BE2C (cell line): ENCODE measurements at regions not wholly inside any gene's neighbourhood (a gene's known extent, or its start where the extent isn't known, plus 50 kb on each side); places are given as distances from the start of the nearest gene placed in this dataset.

Source experiments
- DNase-seq: peaks from one replicate; pipeline ENCODE4 v3.0.0-alpha.2; 2020
- H3K27me3 ChIP-seq: fragments of 250-450 bp; sonication (Bioruptor Pico); 2 replicates; pipeline ENCODE4 v1.5.1; 2020; ENCODE audit warnings: mild to moderate bottlenecking
- H3K36me3 ChIP-seq: fragments of 250-450 bp; sonication (Bioruptor Pico); 2 replicates; pipeline ENCODE4 v1.5.1; 2020; ENCODE audit warnings: mild to moderate bottlenecking
- H3K4me1 ChIP-seq: fragments of 250-450 bp; sonication (Bioruptor Pico); 2 replicates; pipeline ENCODE4 v1.5.1; 2020
- H3K4me3 ChIP-seq: 2 replicates; pipeline ENCODE4 v1.5.1; 2011; ENCODE audit warnings: low read depth, low read length
- H3K9me3 ChIP-seq: fragments of 250-450 bp; sonication (Bioruptor Pico); 2 replicates; pipeline ENCODE4 v1.5.1; 2020
- CTCF ChIP-seq: IDR thresholded peaks from 2 replicates; pipeline ENCODE4 v1.5.1; 2012; ENCODE audit warnings: mild to moderate bottlenecking, low read depth, low read length

- no peaks in the 10 kb centered on the region for H3K4me1 ChIP-seq
- no peaks in the 10 kb centered on the region for H3K36me3 ChIP-seq
- H3K9me3 ChIP-seq, result no peaks in the 10 kb centered on the region
- TF ChIP-seq CTCF, result no peak
- H3K4me3 ChIP-seq, result no peak overlapping the region
- H3K27me3 ChIP-seq, result no peaks in the 10 kb centered on the region
- no peak for DNase-seq
Measured at GRCh38 chr5:162641142-162641813, 573.7 kb downstream of the GABRG2 start.

GRCh38 chr5:162654661-162655405, 587.3 kb downstream of the GABRG2 start:
- Histone ChIP-seq H3K27me3 (no peaks in the 10 kb centered on the region), H3K9me3 (no peaks in the 10 kb centered on the region), H3K4me3 (no peak overlapping the region), H3K4me1 (no peaks in the 10 kb centered on the region), H3K36me3 (no peaks in the 10 kb centered on the region)
- no peak for TF ChIP-seq CTCF
- no peak for DNase-seq

- H3K4me1 ChIP-seq, result no peaks in the 10 kb centered on the region
- no peak for DNase-seq
- no peak overlapping the region for H3K4me3 ChIP-seq
- H3K36me3 ChIP-seq, result no peaks in the 10 kb centered on the region
- H3K9me3 ChIP-seq, result no peaks in the 10 kb centered on the region
- TF ChIP-seq CTCF, result no peak
- H3K27me3 ChIP-seq, result no peaks in the 10 kb centered on the region
Measured at GRCh38 chr5:162657076-162657475, 589.5 kb downstream of the GABRG2 start.

- no peaks in the 10 kb centered on the region for H3K9me3 ChIP-seq
Measured at GRCh38 chr5:162664846-162665245, 597.3 kb downstream of the GABRG2 start.

GRCh38 chr5:162668926-162669325, 601.4 kb downstream of the GABRG2 start:
- no peaks in the 10 kb centered on the region for H3K36me3 ChIP-seq
- H3K9me3 ChIP-seq, result no peaks in the 10 kb centered on the region
- H3K4me3 ChIP-seq, result no peak overlapping the region
- no peak for TF ChIP-seq CTCF
- no peaks in the 10 kb centered on the region for H3K27me3 ChIP-seq
- H3K4me1 ChIP-seq, result no peaks in the 10 kb centered on the region
- no peak for DNase-seq

More at GRCh38 chr5:162664846-162665245, 597.3 kb downstream of the GABRG2 start:
- Histone ChIP-seq H3K4me1 (no peaks in the 10 kb centered on the region), H3K36me3 (no peaks in the 10 kb centered on the region), H3K27me3 (no peaks in the 10 kb centered on the region), H3K4me3 (no peak overlapping the region)
- no peak for DNase-seq
- no peak for TF ChIP-seq CTCF

GRCh38 chr5:162672061-162672460, 604.5 kb downstream of the GABRG2 start:
- H3K36me3 ChIP-seq, result no peaks in the 10 kb centered on the region
- H3K4me1 ChIP-seq, result no peaks in the 10 kb centered on the region
- H3K27me3 ChIP-seq, result no peaks in the 10 kb centered on the region
- no peaks in the 10 kb centered on the region for H3K9me3 ChIP-seq
- TF ChIP-seq CTCF, result no peak
- DNase-seq, result no peak
- H3K4me3 ChIP-seq, result no peak overlapping the region
